Testis (tissue), 2 donors: ENCODE measurements at regions not wholly inside any gene's neighbourhood (a gene's known extent, or its start where the extent isn't known, plus 50 kb on each side); places are given as distances from the start of the nearest gene placed in this dataset.

ENCODE experiments used
- DNase-seq: peaks from one replicate; pipeline ENCODE4 v3.0.0-alpha.2; 2019
- H3K27ac ChIP-seq, 2 donors: fragments of 200-600 bp; sonication (generic); one replicate each; pipeline ENCODE4 v1.5.1; 2019
- H3K27me3 ChIP-seq: fragments of 200-600 bp; sonication (generic); one replicate; pipeline ENCODE4 v1.5.1; 2019
- H3K36me3 ChIP-seq: fragments of 200-600 bp; sonication (generic); one replicate; pipeline ENCODE4 v1.5.1; 2017; ENCODE audit warnings: low read depth; ENCODE audit errors: missing control alignments
- H3K4me1 ChIP-seq: fragments of 200-600 bp; sonication (generic); one replicate; pipeline ENCODE4 v1.5.1; 2019
- H3K4me3 ChIP-seq, 2 donors: fragments of 200-600 bp; sonication (generic); one replicate each; pipeline ENCODE4 v1.5.1; 2017 to 2019
- H3K9me3 ChIP-seq: fragments of 200-600 bp; sonication (generic); one replicate; pipeline ENCODE4 v1.5.1; 2017
- CTCF ChIP-seq, 3 experiments: fragments of 450-650 bp in 2 of 3; fragments of 200-600 bp in 1 of 3; sonication (generic) in 1 of 3; IDR thresholded peaks; one replicate each; pipeline ENCODE4 v1.5.1; 2016 to 2019; ENCODE audit warnings: antibody characterized with exemption in 3 of 3, mild to moderate bottlenecking in 2 of 3, moderate library complexity in 1 of 3
- POLR2A ChIP-seq: fragments of 450-650 bp; IDR thresholded peaks from one replicate; pipeline ENCODE4 v1.6.1; 2017; ENCODE audit warnings: antibody characterized with exemption, mild to moderate bottlenecking, moderate library complexity
- WGBS, 2 donors: methylation state at CpG; one replicate each; pipeline ENCODE4 v1.1.5; 2018; 5-methylcytosine and 5-hydroxymethylcytosine counted together
- intact Hi-C: fragments of 100-400 bp; cut with DNase I; formaldehyde crosslinking; loops from one replicate; pipeline ENCODE4 v1.15.1; 2023; ENCODE audit warnings: low total_unique reads

GRCh38 chr9:99416007-99416406, 193.9 kb downstream of the SEC61B start:
- no peak overlapping the region for H3K27ac ChIP-seq
- TF ChIP-seq POLR2A (no peak), CTCF (IDR thresholded peaks at IDR 0.05) (no peak)
- intact Hi-C loops, result no loop called here
- H3K36me3 ChIP-seq, result no peaks in the 10 kb centered on the region
- no peak for DNase-seq
- no peak overlapping the region for H3K4me3 ChIP-seq
- H3K9me3 ChIP-seq, result no peaks in the 10 kb centered on the region
- H3K4me1 ChIP-seq, result no peaks in the 10 kb centered on the region
- WGBS, 2 donors, result 22 to 35% methylated on average over 2 of the region's 2 CpGs
- H3K27me3 ChIP-seq, result no peaks in the 10 kb centered on the region

GRCh38 chr9:99419070-99419469, 197.0 kb downstream of the SEC61B start:
- Histone ChIP-seq H3K36me3 (no peaks in the 10 kb centered on the region), H3K4me3 (no peak overlapping the region), H3K27ac (no peak overlapping the region), H3K9me3 (no peaks in the 10 kb centered on the region), H3K4me1 (no peaks in the 10 kb centered on the region), H3K27me3 (no peaks in the 10 kb centered on the region)
- TF ChIP-seq CTCF (IDR thresholded peaks at IDR 0.05) (no peak), POLR2A (no peak)
- 81 to 84% methylated on average over 4 of the region's 4 CpGs for WGBS, 2 donors
- intact Hi-C loops, result no loop called here
- no peak for DNase-seq

GRCh38 chr9:99421369-99421768, 199.3 kb downstream of the SEC61B start:
- 54 to 68% methylated on average over 4 of the region's 4 CpGs for WGBS, 2 donors
- intact Hi-C loops, result no loop called here
- H3K4me1 ChIP-seq, result no peaks in the 10 kb centered on the region
- no peak overlapping the region for H3K4me3 ChIP-seq
- H3K9me3 ChIP-seq, result no peaks in the 10 kb centered on the region
- no peak overlapping the region for H3K27ac ChIP-seq
- DNase-seq, result no peak
- TF ChIP-seq CTCF (IDR thresholded peaks at IDR 0.05) (no peak), POLR2A (no peak)
- no peaks in the 10 kb centered on the region for H3K27me3 ChIP-seq
- H3K36me3 ChIP-seq, result no peaks in the 10 kb centered on the region

- intact Hi-C loops, result no loop called here
- no peak overlapping the region for H3K27ac ChIP-seq
- no peak for TF ChIP-seq POLR2A
- no peak for TF ChIP-seq CTCF (IDR thresholded peaks at IDR 0.05)
- no peak for DNase-seq
- no peak overlapping the region for H3K4me3 ChIP-seq
- no peaks in the 10 kb centered on the region for H3K9me3 ChIP-seq
- no peaks in the 10 kb centered on the region for H3K36me3 ChIP-seq
- no peaks in the 10 kb centered on the region for H3K27me3 ChIP-seq
- no peaks in the 10 kb centered on the region for H3K4me1 ChIP-seq
Observed at GRCh38 chr9:99425124-99425523, 203.0 kb downstream of the SEC61B start.

- H3K36me3 ChIP-seq, result no peaks in the 10 kb centered on the region
- DNase-seq, result no peak
- H3K27me3 ChIP-seq, result no peaks in the 10 kb centered on the region
- no peaks in the 10 kb centered on the region for H3K4me1 ChIP-seq
- H3K9me3 ChIP-seq, result no peaks in the 10 kb centered on the region
- TF ChIP-seq POLR2A (no peak), CTCF (IDR thresholded peaks at IDR 0.05) (no peak)
- WGBS, 2 donors, result 51 to 52% methylated on average over 1 of the region's 1 CpG
- intact Hi-C loops, result no loop called here
- no peak overlapping the region for H3K4me3 ChIP-seq
- H3K27ac ChIP-seq, result no peak overlapping the region
Observed at GRCh38 chr9:99425923-99426842, 204.1 kb downstream of the SEC61B start.
